Left ventricle myocardium inferior (tissue), 1 donor: ENCODE measurements at regions not wholly inside any gene's neighbourhood (a gene's known extent, or its start where the extent isn't known, plus 50 kb on each side); places are given as distances from the start of the nearest gene placed in this dataset.

ENCODE experiments used
- DNase-seq: peaks from one replicate; pipeline ENCODE4 v3.0.0-alpha.2; 2020
- H3K27ac ChIP-seq: fragments of 200-600 bp; replicated peaks from 2 replicates; pipeline ENCODE4 v1.8.0; 2021
- H3K27me3 ChIP-seq: fragments of 200-600 bp; 2 replicates; pipeline ENCODE4 v1.8.0; 2021; ENCODE audit warnings: low read depth
- H3K36me3 ChIP-seq: fragments of 200-600 bp; 2 replicates; pipeline ENCODE4 v1.8.0; 2021
- H3K4me1 ChIP-seq: fragments of 200-600 bp; 2 replicates; pipeline ENCODE4 v1.8.0; 2021
- H3K4me3 ChIP-seq: fragments of 200-600 bp; 2 replicates; pipeline ENCODE4 v1.8.0; 2021; ENCODE audit warnings: mild to moderate bottlenecking, moderate library complexity
- H3K9me3 ChIP-seq: fragments of 200-600 bp; replicated peaks from 2 replicates; pipeline ENCODE4 v1.8.0; 2021
- CTCF ChIP-seq: fragments of 200-600 bp; IDR thresholded peaks from 2 replicates; pipeline ENCODE4 v1.8.0; 2021; ENCODE audit warnings: antibody characterized with exemption, mild to moderate bottlenecking, borderline replicate concordance
- intact Hi-C: fragments of 100-400 bp; cut with micrococcal nuclease; formaldehyde crosslinking; loops from one replicate; pipeline ENCODE4 v1.11.0; 2022
- donor health status: DM: no; HTN: yes; CAD: no; lungs with severe emphysema.

GRCh38 chr3:79835701-79836100, 67.9 kb upstream of the ROBO1 start:
- H3K4me1 ChIP-seq = no peaks in the 10 kb centered on the region
- peaks cover 27% of the 10 kb centered on the region for H3K9me3 ChIP-seq
- H3K27ac ChIP-seq = no peak overlapping the region
- no peak for DNase-seq
- no peaks in the 10 kb centered on the region for H3K36me3 ChIP-seq
- TF ChIP-seq CTCF = no peak
- no peaks in the 10 kb centered on the region for H3K27me3 ChIP-seq
- H3K4me3 ChIP-seq = no peak overlapping the region
- intact Hi-C loops = no loop called here

- no peaks in the 10 kb centered on the region for H3K27me3 ChIP-seq
- H3K9me3 ChIP-seq = peaks cover 8% of the 10 kb centered on the region
- intact Hi-C loops = no loop called here
- no peaks in the 10 kb centered on the region for H3K4me1 ChIP-seq
- no peak for TF ChIP-seq CTCF
- no peaks in the 10 kb centered on the region for H3K36me3 ChIP-seq
- DNase-seq = no peak
- no peak overlapping the region for H3K27ac ChIP-seq
- H3K4me3 ChIP-seq = no peak overlapping the region
Observed at GRCh38 chr3:79824166-79824565, 56.4 kb upstream of the ROBO1 start.

GRCh38 chr3:79822076-79822475, 54.3 kb upstream of the ROBO1 start:
- H3K4me3 ChIP-seq = no peak overlapping the region
- H3K36me3 ChIP-seq = no peaks in the 10 kb centered on the region
- TF ChIP-seq CTCF = no peak
- intact Hi-C loops = no loop called here
- no peak for DNase-seq
- peaks cover 11% of the 10 kb centered on the region for H3K9me3 ChIP-seq
- H3K27me3 ChIP-seq = no peaks in the 10 kb centered on the region
- H3K27ac ChIP-seq = no peak overlapping the region
- no peaks in the 10 kb centered on the region for H3K4me1 ChIP-seq

GRCh38 chr3:79820089-79820488, 52.3 kb upstream of the ROBO1 start:
- intact Hi-C loops = no loop called here
- no peaks in the 10 kb centered on the region for H3K4me1 ChIP-seq
- no peak overlapping the region for H3K4me3 ChIP-seq
- no peak for TF ChIP-seq CTCF
- no peaks in the 10 kb centered on the region for H3K27me3 ChIP-seq
- H3K27ac ChIP-seq = no peak overlapping the region
- H3K36me3 ChIP-seq = no peaks in the 10 kb centered on the region
- no peak for DNase-seq
- H3K9me3 ChIP-seq = peaks cover 31% of the 10 kb centered on the region

GRCh38 chr3:79818015-79818414, 50.2 kb upstream of the ROBO1 start:
- no peak for DNase-seq
- intact Hi-C loops = no loop called here
- Histone ChIP-seq H3K4me1 (no peaks in the 10 kb centered on the region), H3K27me3 (no peaks in the 10 kb centered on the region), H3K36me3 (no peaks in the 10 kb centered on the region), H3K27ac (no peak overlapping the region), H3K4me3 (no peak overlapping the region), H3K9me3 (peaks cover 38% of the 10 kb centered on the region)
- TF ChIP-seq CTCF = no peak
